ENCODE measurements at regions not wholly inside any gene's neighbourhood (a gene's known extent, or its start where the extent isn't known, plus 50 kb on each side); places are given as distances from the start of the nearest gene placed in this dataset.

DNA sequence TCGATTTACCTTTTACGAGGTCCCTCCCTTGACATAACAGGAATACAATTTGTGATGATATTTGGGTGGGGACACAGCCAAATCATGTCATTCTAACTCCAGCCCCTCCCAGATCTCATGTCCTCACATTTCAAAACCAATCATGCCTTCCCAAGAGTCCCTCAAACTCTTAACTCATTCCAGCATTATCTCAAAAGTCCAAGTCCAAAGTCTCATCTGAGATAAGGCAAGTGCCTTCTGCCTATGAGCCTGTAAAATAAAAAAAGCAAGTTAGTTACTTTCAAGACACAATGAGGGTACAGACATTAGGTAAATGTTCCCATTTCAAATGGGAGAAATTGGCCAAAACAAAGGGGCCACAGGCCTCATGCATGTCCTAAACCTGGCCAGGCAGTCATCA lies 381.1 kb downstream of the PIK3C3 start:
- TF ChIP-seq CTCF (IDR thresholded peaks at IDR 0.05 in 8 of 11, conservative IDR thresholded peaks at IDR 0.05 in 3 of 11) (no peak), POLR2AphosphoS5 (IDR thresholded peaks at IDR 0.05) (no peak)

Measured in spleen (tissue), 7 donors.